CD8-positive, alpha-beta memory T cell (primary cell): ENCODE measurements at regions not wholly inside any gene's neighbourhood (a gene's known extent, or its start where the extent isn't known, plus 50 kb on each side); places are given as distances from the start of the nearest gene placed in this dataset.
"Not testable (repeated sequence)": the region's sequence is repeated elsewhere in the genome, so short reads cannot be mapped to it uniquely, and the experiment has no call there.

Source experiments
- CTCF ChIA-PET: fragments of 350-600 bp; sonication (Branson Sonifier 250); formaldehyde crosslinking; loops from one replicate; lab custom pipeline; 2021; ENCODE audit warnings: antibody characterized with exemption; lab: Charles Lee
- POLR2A ChIA-PET: fragments of 350-600 bp; sonication (Branson Sonifier 250); formaldehyde crosslinking; loops from one replicate; lab custom pipeline; 2021; ENCODE audit warnings: antibody characterized with exemption; lab: Charles Lee
- DNase-seq, 5 donors: peaks; one replicate each; pipeline versions ENCODE4 v3.0.0 to v3.0.0-alpha.2; 2020 to 2022; ENCODE audit warnings: mixed read lengths in 1 of 5
- H3K27ac ChIP-seq: one replicate; pipeline ENCODE4 v1.7.0; 2013; ENCODE audit warnings: low read depth, mild to moderate bottlenecking, low read length, moderate library complexity
- H3K27me3 ChIP-seq: 2 replicates; pipeline ENCODE4 v1.7.0; 2013; ENCODE audit warnings: low read length, mild to moderate bottlenecking; ENCODE audit not compliant: insufficient read depth, poor library complexity, severe bottlenecking
- H3K36me3 ChIP-seq: 2 replicates; pipeline ENCODE4 v1.7.0; 2013; ENCODE audit warnings: mild to moderate bottlenecking, low read length, moderate library complexity; ENCODE audit not compliant: insufficient read depth
- H3K4me1 ChIP-seq: 2 replicates; pipeline ENCODE4 v1.7.0; 2013; ENCODE audit warnings: mild to moderate bottlenecking, low read length, moderate library complexity; ENCODE audit not compliant: insufficient read depth
- H3K4me3 ChIP-seq: 2 replicates; pipeline ENCODE4 v1.7.0; 2013; ENCODE audit warnings: mild to moderate bottlenecking, low read length
- H3K9me3 ChIP-seq: 2 replicates; pipeline ENCODE4 v1.7.0; 2013; ENCODE audit warnings: mild to moderate bottlenecking, low read length
- H3K27ac Mint-ChIP-seq, 8 donors: one replicate each; pipeline ENCODE4 v1.8.0; 2020 to 2021; ENCODE audit warnings: mixed read lengths in 8 of 8, mild to moderate bottlenecking in 6 of 8, inconsistent platforms in 3 of 8, moderate library complexity in 3 of 8
- H3K27me3 Mint-ChIP-seq, 2 donors: one replicate each; pipeline ENCODE4 v1.8.0; 2020 to 2021; ENCODE audit warnings: mixed read lengths in 2 of 2, mild to moderate bottlenecking in 1 of 2, moderate library complexity in 1 of 2
- H3K36me3 Mint-ChIP-seq, 3 donors: one replicate each; pipeline ENCODE4 v1.8.0; 2020 to 2021; ENCODE audit warnings: mixed read lengths in 3 of 3, inconsistent platforms in 1 of 3, mild to moderate bottlenecking in 1 of 3
- H3K4me1 Mint-ChIP-seq, 3 donors: one replicate each; pipeline ENCODE4 v1.8.0; 2020 to 2021; ENCODE audit warnings: mixed read lengths in 3 of 3, inconsistent platforms in 1 of 3, mild to moderate bottlenecking in 1 of 3
- H3K4me3 Mint-ChIP-seq, 7 donors: one replicate each; pipeline ENCODE4 v1.8.0; 2020 to 2021; ENCODE audit warnings: mixed read lengths in 7 of 7, mild to moderate bottlenecking in 6 of 7, moderate library complexity in 4 of 7, inconsistent platforms in 2 of 7
- H3K9me3 Mint-ChIP-seq, 5 donors: one replicate each; pipeline ENCODE4 v1.8.0; 2020 to 2022; ENCODE audit warnings: mixed read lengths in 5 of 5, mild to moderate bottlenecking in 3 of 5, moderate library complexity in 2 of 5, inconsistent platforms in 1 of 5

DNA sequence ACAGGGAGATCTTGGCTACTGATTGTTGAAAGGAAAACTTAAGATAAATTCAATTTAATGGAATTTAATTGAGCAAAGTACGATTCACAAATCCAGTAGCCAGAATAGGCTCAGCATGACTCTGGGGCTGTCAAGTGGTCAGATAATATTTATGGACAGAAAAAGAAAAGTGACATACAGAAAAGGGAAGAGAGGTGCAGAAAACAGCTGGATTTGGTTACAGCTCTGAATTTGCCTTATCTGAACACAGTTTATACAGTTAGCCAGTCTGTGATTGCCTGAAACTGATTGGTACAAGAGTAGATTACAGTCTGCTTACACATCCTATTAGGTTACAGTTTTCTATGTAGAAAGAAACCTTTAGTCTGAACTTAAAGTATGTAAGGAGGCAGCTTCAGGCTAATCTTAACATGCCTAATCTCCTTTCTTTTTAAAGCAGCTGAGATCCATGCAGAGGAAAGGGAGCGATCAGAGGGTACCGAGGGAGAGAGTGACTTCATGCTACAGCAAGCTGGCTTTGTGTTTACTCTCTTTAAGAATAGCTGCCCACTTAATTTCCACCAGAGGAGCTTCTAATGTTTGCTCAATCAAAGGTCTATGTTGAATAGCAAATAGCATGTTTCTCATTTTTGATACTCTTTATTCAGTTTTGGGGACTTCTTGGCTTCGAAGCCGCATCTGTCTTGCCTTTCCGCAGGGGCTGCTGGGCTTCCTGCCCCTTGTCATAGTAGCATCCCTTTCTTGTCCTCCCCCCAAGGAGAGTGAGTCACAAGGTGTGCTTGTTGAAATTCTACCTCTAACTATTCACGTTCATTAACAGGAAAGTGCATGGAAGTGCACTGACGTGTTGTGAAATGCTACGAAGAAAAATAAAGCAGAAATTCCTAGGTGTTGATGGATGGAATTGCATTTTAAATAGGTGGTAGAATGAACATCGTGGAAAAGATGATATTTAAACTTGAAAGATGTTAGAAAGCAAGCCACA is 761.2 kb downstream of the TAF11L14 start:
- Mint-ChIP-seq H3K27me3 (no peaks in the 10 kb centered on the region), H3K36me3 (no peaks in the 10 kb centered on the region), H3K4me3 (no peak overlapping the region), H3K9me3 (no peaks in the 10 kb centered on the region), H3K27ac (no peak overlapping the region), H3K4me1 (no peaks in the 10 kb centered on the region)
- ChIA-PET POLR2A (no interaction called here), CTCF (no interaction called here)
- Histone ChIP-seq H3K9me3 (no peaks in the 10 kb centered on the region), H3K27ac (no peak overlapping the region), H3K27me3 (no peaks in the 10 kb centered on the region), H3K4me3 (no peak overlapping the region), H3K36me3 (no peaks in the 10 kb centered on the region), H3K4me1 (no peaks in the 10 kb centered on the region)
- no peak for DNase-seq

DNA sequence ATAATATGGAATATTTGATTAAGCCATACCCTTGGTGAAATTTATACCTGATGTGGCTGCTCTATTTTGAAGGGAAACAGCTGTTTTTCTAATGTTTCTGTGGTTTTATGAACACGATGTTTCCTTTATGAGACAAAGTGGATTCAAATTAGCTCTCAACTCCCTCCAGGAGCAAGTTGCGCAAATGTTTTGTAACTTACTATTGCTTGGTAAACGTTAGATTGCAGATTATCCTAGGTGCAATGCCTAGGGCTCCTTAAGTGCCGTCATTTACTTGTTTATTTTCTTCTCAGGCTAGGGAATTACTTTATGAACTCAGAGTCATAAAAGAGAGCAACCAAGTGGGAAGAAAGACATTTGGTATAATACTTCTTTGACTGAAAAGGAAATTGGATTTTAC is 763.1 kb downstream of the TAF11L14 start:
- no peaks in the 10 kb centered on the region for H3K27me3 ChIP-seq
- Mint-ChIP-seq H3K4me3 (no peak overlapping the region), H3K9me3 (peaks cover 0 to 3% (median 0%) of the 10 kb centered on the region in 5 donors), H3K36me3 (no peaks in the 10 kb centered on the region), H3K27ac (no peak overlapping the region), H3K4me1 (no peaks in the 10 kb centered on the region), H3K27me3 (no peaks in the 10 kb centered on the region)
- no peak overlapping the region for H3K4me3 ChIP-seq
- H3K9me3 ChIP-seq, result no peaks in the 10 kb centered on the region
- no peaks in the 10 kb centered on the region for H3K36me3 ChIP-seq
- no peaks in the 10 kb centered on the region for H3K4me1 ChIP-seq
- no peak overlapping the region for H3K27ac ChIP-seq
- no peak for DNase-seq
- POLR2A ChIA-PET, result no interaction called here
- CTCF ChIA-PET, result no interaction called here

DNA sequence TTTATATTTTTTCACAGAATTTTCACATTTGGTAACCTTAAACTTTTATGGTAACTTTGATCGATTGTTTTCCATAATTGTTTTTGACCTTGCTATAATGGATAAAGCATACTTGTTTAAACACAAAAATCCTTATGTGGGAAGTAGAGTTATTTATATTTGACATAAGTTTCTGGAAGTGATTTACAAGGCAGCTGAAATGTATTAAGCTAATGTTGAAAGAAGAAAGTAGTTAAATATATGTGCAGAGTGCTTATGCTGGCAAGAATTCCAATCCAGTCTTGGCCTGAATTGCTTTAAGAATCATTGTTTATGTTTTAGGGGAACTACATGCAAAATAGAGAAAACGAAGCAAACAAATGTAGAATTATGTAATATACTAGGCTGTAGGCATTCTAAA is 763.6 kb downstream of the TAF11L14 start:
- peaks cover 0 to 3% (median 0%) of the 10 kb centered on the region in 5 donors for H3K9me3 Mint-ChIP-seq
- H3K27me3 Mint-ChIP-seq, result no peaks in the 10 kb centered on the region
- POLR2A ChIA-PET, result no interaction called here
- Histone ChIP-seq H3K4me1 (no peaks in the 10 kb centered on the region), H3K36me3 (no peaks in the 10 kb centered on the region), H3K9me3 (no peaks in the 10 kb centered on the region), H3K27ac (no peak overlapping the region), H3K4me3 (no peak overlapping the region), H3K27me3 (no peaks in the 10 kb centered on the region)
- H3K36me3 Mint-ChIP-seq, result no peaks in the 10 kb centered on the region
- CTCF ChIA-PET, result no interaction called here
- H3K4me1 Mint-ChIP-seq, result no peaks in the 10 kb centered on the region
- no peak overlapping the region for H3K4me3 Mint-ChIP-seq
- no peak overlapping the region for H3K27ac Mint-ChIP-seq
- no peak for DNase-seq

DNA sequence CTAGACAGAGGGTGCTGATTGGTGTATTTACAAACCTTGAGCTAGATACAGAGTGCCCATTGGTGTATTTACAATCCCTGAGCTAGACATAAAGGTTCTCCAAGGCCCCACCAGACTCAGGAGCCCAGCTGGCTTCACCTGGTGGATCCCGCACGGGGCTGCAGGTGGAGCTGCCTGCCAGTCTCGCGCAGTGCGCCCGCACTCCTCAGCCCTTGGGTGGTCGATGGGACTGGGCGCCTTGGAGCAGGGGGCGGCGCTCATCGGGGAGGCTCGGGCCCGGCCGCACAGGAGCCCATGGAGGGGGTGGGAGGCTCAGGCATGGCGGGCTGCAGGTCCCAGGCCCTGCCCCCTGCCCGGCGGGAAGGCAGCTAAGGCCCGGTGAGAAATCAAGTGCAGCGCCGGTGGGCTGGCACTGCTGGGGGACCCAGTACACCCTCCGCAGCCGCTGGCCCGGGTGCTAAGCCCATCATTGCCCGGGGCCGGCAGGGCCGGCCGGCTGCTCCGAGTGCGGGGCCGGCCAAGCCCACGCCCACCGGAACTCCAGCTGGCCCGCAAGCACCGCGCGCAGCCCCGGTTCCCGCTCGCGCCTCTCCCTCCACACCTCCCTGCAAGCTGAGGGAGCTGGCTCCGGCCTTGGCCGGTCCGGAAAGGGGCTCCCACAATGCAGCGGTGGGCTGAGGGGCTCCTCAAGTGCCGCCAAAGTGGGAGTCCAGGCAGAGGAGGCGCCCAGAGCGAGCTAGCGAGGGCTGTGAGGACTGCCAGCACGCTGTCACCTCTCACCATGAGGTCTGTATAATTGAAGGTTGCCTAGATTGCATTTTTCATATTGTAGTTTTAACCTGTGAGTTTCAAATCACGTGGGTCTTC is 765.4 kb downstream of the TAF11L14 start:
- H3K4me3 Mint-ChIP-seq, H3K36me3 Mint-ChIP-seq, H3K4me3 ChIP-seq, POLR2A ChIA-PET, H3K27me3 ChIP-seq, H3K27me3 Mint-ChIP-seq, H3K9me3 ChIP-seq, CTCF ChIA-PET, H3K9me3 Mint-ChIP-seq, H3K27ac ChIP-seq, H3K36me3 ChIP-seq, H3K4me1 Mint-ChIP-seq, H3K4me1 ChIP-seq, H3K27ac Mint-ChIP-seq: not testable (repeated sequence)
- DNase-seq, result peak in 1 of 5 donors; percentile 44

DNA sequence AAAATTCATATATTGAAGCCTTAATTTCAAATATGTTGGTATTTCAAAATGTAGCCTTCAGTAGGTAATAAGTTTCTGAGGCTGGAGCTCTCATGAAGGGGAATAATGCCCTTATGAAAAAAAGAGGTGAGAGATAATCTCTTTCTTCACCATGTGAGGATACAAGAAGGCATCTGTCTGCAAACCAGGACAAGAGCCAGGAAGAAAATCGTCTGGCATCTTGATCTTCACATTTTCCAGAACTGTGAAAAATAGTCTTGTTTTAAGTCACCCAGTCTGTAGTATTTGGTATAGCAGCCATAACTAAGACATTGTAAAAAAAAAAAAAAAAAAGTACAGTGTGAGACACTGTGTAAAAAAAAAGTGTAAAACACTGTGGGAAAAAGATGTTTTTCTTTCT is 768.9 kb downstream of the TAF11L14 start:
- Mint-ChIP-seq H3K4me1 (no peaks in the 10 kb centered on the region), H3K27me3 (no peaks in the 10 kb centered on the region), H3K36me3 (no peaks in the 10 kb centered on the region), H3K27ac (no peak overlapping the region), H3K4me3 (no peak overlapping the region), H3K9me3 (peaks cover 0 to 6% (median 2%) of the 10 kb centered on the region in 5 donors)
- H3K4me1 ChIP-seq, result no peaks in the 10 kb centered on the region
- no peaks in the 10 kb centered on the region for H3K27me3 ChIP-seq
- H3K4me3 ChIP-seq, result no peak overlapping the region
- H3K36me3 ChIP-seq, result no peaks in the 10 kb centered on the region
- H3K9me3 ChIP-seq, result no peaks in the 10 kb centered on the region
- CTCF ChIA-PET, result no interaction called here
- POLR2A ChIA-PET, result no interaction called here
- no peak for DNase-seq
- H3K27ac ChIP-seq, result no peak overlapping the region

DNA sequence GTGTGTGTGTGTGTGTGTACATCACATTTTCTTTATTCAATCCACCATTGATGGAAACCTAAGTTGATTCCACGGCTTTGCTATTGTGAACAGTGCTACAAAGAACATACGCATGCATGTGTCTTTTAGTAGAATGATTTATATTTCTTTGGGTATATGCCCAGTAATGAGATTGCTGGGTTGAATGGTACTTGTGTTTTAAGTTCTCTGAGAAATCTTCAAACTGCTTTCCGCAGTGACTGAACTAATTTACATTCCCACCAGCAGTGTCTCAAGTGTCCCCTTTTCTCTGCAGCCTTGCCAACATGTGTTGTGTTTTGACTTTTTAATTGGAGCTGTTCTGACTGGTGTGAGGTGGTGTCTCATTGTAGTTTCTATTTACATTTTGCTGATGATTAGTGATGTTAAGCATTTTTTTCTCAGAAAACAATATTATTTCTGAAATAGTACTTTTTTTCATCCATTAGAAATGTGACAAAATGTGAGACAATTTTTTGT is 769.7 kb downstream of the TAF11L14 start:
- Histone ChIP-seq H3K27ac (no peak overlapping the region), H3K27me3 (no peaks in the 10 kb centered on the region)
- DNase-seq, result no peak

DNA sequence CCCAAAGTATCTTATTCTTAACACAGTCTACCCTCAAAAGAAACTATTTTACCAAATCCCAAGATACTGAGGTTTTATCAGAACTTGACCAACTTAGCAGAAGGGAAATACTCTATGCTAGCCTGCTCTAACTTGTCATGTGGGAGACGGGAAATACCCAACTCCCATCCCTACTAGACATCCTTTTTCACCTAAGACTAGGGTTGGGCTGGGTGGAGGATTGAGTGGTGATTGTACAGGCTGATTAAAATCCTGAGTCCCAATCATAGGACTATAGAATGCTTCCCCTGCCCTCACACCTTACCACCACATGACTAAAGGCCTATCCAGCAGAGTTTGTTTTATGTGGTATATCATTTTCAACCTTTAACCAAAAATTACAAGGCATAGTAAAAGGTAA is 786.5 kb downstream of the TAF11L14 start:
- POLR2A ChIA-PET, result no interaction called here
- Mint-ChIP-seq H3K27ac (no peak overlapping the region), H3K4me1 (no peaks in the 10 kb centered on the region), H3K36me3 (no peaks in the 10 kb centered on the region), H3K27me3 (no peaks in the 10 kb centered on the region), H3K4me3 (no peak overlapping the region), H3K9me3 (peaks cover 2 to 14% (median 7%) of the 10 kb centered on the region in 5 donors)
- DNase-seq, result no peak
- Histone ChIP-seq H3K27me3 (no peaks in the 10 kb centered on the region), H3K4me1 (no peaks in the 10 kb centered on the region), H3K27ac (no peak overlapping the region), H3K36me3 (no peaks in the 10 kb centered on the region), H3K4me3 (no peak overlapping the region), H3K9me3 (no peaks in the 10 kb centered on the region)
- CTCF ChIA-PET, result no interaction called here

More for the DNA sequence above, 769.7 kb downstream of the TAF11L14 start:
- Histone ChIP-seq H3K4me1 (no peaks in the 10 kb centered on the region), H3K36me3 (no peaks in the 10 kb centered on the region), H3K9me3 (no peaks in the 10 kb centered on the region), H3K4me3 (no peak overlapping the region)
- H3K27me3 Mint-ChIP-seq, result no peaks in the 10 kb centered on the region
- H3K4me1 Mint-ChIP-seq, result no peaks in the 10 kb centered on the region
- POLR2A ChIA-PET, result no interaction called here
- H3K27ac Mint-ChIP-seq, result no peak overlapping the region
- CTCF ChIA-PET, result no interaction called here
- H3K4me3 Mint-ChIP-seq, result no peak overlapping the region
- H3K36me3 Mint-ChIP-seq, result no peaks in the 10 kb centered on the region
- H3K9me3 Mint-ChIP-seq, result peaks cover 0 to 6% (median 2%) of the 10 kb centered on the region in 5 donors

DNA sequence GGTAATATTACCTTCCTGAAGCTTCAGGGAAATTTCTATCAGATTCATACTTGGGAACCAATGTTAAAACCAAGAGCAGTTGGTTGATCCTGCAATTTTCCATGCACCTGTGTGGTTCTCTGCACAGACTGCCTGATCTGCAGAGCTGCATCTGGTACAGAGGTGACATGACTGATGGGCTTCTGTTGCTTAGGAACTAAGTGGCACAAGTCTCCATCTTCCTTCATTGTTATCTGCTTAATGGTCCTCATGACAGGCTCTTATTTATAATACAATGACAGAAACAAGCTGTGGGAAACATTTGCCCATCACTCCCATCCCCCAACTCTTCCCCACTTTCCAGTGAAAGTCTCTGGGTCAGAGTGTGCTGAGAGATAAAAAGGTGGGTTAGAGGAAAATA is 799.1 kb downstream of the TAF11L14 start:
- no peak overlapping the region for H3K4me3 Mint-ChIP-seq
- CTCF ChIA-PET, result no interaction called here
- Histone ChIP-seq H3K27me3 (no peaks in the 10 kb centered on the region), H3K4me3 (no peak overlapping the region), H3K36me3 (no peaks in the 10 kb centered on the region), H3K9me3 (no peaks in the 10 kb centered on the region), H3K4me1 (no peaks in the 10 kb centered on the region), H3K27ac (no peak overlapping the region)
- H3K36me3 Mint-ChIP-seq, result no peaks in the 10 kb centered on the region
- peaks cover 0 to 4% (median 3%) of the 10 kb centered on the region in 5 donors for H3K9me3 Mint-ChIP-seq
- POLR2A ChIA-PET, result no interaction called here
- H3K27ac Mint-ChIP-seq, result no peak overlapping the region
- no peaks in the 10 kb centered on the region for H3K4me1 Mint-ChIP-seq
- no peak for DNase-seq
- H3K27me3 Mint-ChIP-seq, result no peaks in the 10 kb centered on the region
